Islet precursor cell (in vitro differentiated cells): ENCODE measurements at regions not wholly inside any gene's neighbourhood (a gene's known extent, or its start where the extent isn't known, plus 50 kb on each side); places are given as distances from the start of the nearest gene placed in this dataset.
"Not testable (repeated sequence)": the region's sequence is repeated elsewhere in the genome, so short reads cannot be mapped to it uniquely, and the experiment has no call there.

Source experiments
- DNase-seq: peaks from one replicate; pipeline ENCODE4 v3.0.0-alpha.2; 2018

DNA sequence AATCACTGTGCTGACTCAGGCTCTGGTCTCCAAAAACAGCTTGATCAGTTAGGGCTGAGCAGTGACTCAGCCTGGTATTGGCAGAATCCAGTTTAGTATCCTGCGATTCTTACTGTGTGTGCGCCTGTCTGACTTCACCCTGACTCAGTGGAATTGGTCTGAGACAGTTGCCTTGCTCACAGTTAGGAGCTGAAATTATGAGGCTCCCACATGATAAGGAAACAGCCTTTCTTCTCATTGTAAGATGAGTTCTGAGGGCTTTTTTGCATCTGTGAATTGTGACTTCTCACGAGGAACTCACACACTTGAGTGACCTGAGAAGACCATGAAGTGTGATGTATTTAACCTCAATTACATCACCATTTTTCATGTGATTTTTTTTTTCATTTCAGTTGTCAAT, 1282.4 kb downstream of the RPIA start:
- DNase-seq = not testable (repeated sequence)

GRCh38 chr2:89979826-89980537, 1288.5 kb downstream of the RPIA start:
- DNase-seq = not testable (repeated sequence)

DNA sequence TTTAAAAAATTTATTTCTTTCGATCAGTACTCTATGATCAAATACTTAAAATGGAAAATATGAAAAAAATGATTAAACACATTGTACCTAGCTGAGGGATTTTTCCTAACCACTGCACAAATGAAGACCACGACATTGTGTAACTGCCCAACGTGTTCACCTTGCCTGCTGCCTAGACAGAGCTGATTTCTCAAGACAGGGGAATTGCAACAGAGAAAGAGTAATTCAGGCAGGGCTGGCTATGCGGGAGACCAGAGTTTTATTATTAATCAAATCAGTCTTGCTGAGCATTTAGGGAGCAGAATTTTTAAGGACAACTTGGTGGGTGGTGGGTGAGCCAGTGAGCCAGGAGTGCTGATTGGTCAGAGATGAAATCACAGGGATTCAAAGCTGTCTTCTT, 1290.8 kb downstream of the RPIA start:
- not testable (repeated sequence) for DNase-seq

GRCh38 chr2:89985650-89986049, 1294.2 kb downstream of the RPIA start:
- not testable (repeated sequence) for DNase-seq

GRCh38 chr2:89986532-89986931, 1295.1 kb downstream of the RPIA start:
- not testable (repeated sequence) for DNase-seq

- DNase-seq = not testable (repeated sequence)
These were observed 1305.3 kb downstream of the RPIA start for GRCh38 chr2:89996779-89997178.

GRCh38 chr2:90004553-90004952, 1313.1 kb downstream of the RPIA start:
- DNase-seq = not testable (repeated sequence)

GRCh38 chr2:90010442-90011100, 1319.1 kb downstream of the RPIA start:
- DNase-seq = not testable (repeated sequence)

DNA sequence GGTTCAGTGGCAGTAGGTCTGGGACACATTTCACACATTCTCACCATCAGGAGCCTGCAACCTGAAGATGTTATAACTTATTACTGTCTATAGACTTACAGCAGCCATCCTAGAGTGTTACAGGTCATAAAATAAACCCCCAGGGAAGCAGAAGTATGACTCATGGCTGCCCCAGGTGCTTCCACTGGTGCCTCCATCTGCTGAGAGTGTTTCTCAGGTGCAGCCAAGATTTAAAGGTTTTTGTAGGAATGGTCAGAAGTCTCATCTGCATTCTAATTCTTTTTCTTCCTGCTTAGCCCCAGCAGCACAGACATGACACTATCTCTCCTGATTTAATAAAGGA, 1319.6 kb downstream of the RPIA start:
- not testable (repeated sequence) for DNase-seq

DNA sequence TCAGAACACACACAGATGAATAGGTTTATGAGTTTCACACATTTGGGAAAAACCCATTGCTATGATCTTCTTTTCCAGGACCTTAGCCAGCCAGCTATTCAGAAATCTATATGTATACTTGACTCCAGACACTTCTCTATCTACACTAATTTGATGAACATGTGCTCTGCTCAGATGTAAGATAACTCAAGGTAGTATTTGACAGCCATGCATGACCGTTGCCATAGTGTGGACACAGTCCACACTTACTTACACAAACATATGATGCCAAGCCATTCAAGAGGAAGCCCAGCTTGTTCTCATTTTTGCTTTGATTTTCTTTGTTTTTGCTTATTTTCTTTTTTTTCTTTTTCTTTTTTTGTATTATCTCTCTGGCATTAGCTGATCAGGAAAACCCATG, 1328.4 kb downstream of the RPIA start:
- DNase-seq = not testable (repeated sequence)

- not testable (repeated sequence) for DNase-seq
These were observed 1329.8 kb downstream of the RPIA start for GRCh38 chr2:90021234-90021633.

- not testable (repeated sequence) for DNase-seq
These were observed 1335.8 kb downstream of the RPIA start for GRCh38 chr2:90027231-90027643.

- not testable (repeated sequence) for DNase-seq
These were observed 1337.1 kb downstream of the RPIA start for GRCh38 chr2:90028381-90029079.

DNA sequence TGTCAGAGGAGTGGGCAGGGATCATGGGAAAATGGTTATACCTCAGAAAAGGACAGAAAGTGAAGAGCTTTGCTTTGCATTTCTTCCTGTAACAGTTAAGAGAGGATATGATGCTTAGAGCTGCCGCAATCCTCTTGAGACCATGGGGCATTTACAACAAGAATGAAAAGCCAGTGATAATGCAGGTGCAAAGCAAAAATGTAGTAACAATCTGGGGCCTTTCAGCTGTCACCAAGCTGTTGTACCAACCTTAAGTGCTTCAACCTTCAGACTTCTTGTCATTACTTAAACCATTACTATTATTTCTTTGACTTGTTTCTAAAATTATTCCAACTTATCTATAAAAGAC, 1337.6 kb downstream of the RPIA start:
- not testable (repeated sequence) for DNase-seq

DNA sequence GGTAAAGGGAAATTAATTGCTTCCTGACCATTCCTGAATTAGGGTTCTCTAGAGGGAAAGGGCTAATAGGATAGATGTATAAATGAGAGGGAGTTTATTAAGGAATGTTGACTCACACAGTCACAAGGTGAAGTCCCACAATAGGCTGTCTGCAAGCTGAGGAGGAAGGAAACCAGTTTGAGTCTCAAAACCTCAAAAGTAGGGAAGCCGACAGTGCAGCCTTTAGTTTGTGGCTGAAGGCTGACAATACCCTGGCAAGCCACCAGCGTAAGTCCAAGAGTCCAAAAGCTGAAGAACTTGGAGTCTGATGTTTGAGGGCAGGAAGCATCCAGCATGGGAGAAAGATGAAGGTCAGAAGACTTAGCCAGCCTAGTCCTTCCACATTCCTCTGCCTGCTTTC, 1340.8 kb downstream of the RPIA start:
- not testable (repeated sequence) for DNase-seq

GRCh38 chr2:90036335-90036734, 1344.9 kb downstream of the RPIA start:
- DNase-seq = not testable (repeated sequence)

DNA sequence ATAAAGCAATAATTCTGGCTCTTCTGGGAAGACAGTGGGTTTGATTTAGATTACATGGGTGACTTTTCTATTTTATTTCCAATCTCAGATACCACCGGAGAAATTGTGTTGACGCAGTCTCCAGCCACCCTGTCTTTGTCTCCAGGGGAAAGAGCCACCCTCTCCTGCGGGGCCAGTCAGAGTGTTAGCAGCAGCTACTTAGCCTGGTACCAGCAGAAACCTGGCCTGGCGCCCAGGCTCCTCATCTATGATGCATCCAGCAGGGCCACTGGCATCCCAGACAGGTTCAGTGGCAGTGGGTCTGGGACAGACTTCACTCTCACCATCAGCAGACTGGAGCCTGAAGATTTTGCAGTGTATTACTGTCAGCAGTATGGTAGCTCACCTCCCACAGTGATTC, 1347.6 kb downstream of the RPIA start:
- not testable (repeated sequence) for DNase-seq

- not testable (repeated sequence) for DNase-seq
These were observed 1356.3 kb downstream of the RPIA start for GRCh38 chr2:90047776-90048175.

DNA sequence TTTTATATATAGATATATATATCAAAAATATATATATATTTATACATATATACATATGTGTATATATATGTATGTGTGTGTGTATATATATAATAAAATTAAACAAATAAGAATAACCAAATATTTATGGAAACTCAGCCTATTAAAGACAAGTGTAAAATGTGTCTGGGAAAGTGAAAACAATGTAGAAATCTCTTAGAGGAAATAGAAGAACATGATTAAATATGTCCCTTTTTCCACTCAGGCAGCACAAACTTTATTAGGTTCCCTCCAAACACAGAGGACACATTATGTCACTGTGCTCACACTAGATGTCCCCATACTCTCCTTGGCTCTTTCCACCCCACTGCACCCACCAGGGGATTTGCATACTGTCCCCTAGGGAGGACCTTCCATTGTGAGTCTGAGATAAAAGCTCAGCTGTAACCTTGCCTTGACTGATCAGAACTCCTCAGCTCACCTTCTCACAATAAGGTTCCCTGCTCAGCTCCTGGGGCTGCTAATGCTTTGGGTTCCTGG, 1360.7 kb downstream of the RPIA start:
- DNase-seq = not testable (repeated sequence)

DNA sequence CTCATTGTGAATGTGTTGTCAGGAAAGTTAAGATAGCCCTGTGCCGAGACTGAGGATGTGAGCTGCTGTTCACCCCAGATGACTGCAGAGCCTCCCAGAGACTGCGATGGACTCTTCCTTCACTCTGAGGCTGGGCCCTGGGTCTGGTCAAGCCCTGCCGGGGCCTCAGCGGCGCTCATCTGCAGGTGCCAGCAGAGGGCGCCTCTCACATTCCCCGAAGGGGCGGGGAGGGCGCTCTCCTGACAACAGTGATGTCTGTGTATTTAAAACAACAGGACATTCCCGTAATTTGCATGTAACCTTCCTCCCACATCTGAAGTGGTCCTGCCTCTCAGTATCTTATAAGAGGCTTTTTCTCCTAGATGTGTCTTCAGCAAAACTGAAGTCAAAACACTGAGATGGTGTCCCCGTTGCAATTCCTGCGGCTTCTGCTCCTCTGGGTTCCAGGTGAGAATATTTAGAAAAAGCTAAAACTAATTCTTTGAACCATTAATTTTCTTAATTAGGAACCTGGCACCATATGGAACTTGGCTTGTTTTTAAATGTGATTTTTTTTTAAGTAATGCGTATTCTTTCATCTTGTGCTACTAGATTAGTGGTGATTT, 1377.9 kb downstream of the RPIA start:
- no peak for DNase-seq

DNA sequence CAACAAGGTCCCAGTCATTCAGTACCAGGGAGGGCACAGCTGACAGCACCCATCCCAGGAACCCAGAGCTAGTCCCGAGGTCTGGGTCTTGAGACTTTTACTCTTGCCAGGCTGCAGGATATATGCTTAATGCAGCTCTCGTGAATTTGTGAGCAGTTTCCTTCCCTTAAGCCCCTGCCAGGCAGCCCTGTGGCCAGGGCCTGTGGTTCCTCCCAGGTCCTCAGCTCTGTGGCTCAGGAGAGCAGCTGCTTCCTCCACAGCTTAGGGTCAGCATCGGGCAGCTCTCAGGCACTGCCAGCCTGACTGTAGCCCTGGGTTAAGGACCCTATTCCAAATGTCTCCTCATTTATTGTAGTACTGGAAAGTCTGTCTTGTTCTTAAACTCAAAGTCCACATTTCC, 1384.8 kb downstream of the RPIA start:
- no peak for DNase-seq

DNA sequence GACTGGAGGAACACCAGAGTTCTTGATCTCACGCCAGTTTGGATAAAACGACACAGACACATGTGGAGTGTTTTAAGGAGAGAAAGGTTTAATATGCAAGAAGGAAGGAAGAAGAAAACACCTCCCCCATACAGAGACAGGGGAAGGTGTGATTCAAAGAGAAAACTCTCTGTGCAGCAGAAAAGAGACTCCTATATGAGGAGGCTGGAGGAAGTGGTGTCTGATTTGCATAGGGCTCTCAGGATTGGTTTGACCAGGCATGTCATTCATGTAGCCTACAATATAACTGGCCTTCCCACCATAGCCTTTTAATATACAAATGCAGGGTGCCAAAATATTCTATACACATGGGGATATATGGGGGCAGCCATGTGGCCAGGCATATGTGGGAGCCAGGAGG, 1386.5 kb downstream of the RPIA start:
- no peak for DNase-seq

DNA sequence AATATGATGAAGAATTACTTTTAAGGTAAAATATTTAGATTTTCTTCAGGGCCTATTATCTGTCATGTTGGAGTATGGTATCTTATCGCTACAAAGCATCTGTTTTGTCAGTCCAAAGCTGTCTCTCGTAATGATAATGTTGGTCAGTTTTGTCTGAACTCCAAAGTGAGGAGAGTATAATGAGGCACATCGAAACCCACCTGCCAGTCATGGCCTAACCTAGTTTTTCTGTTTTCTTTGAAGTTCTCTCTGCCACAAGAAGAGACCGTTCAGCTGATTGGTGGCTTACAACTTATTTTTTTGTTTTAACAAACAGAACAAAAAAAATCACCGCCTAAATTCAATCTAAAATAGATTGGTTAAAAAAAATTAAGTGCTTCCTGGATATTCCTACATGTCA, 1387.9 kb downstream of the RPIA start:
- DNase-seq = no peak
